Fibroblast of pulmonary artery (primary cell): ENCODE measurements at regions not wholly inside any gene's neighbourhood (a gene's known extent, or its start where the extent isn't known, plus 50 kb on each side); places are given as distances from the start of the nearest gene placed in this dataset.

Experiments used
- DNase-seq: peaks from one replicate; pipeline ENCODE4 v3.0.0-alpha.2; 2010; ENCODE audit warnings: low read depth
- H3K4me3 ChIP-seq: replicated peaks from 2 replicates; pipeline ENCODE4 v1.5.1; 2011; ENCODE audit warnings: low read depth, mild to moderate bottlenecking, control low read depth, low read length, moderate library complexity
- TF ChIP-seq, protein P1 (sequence below): IDR thresholded peaks from 2 replicates; pipeline ENCODE4 v1.5.1; 2011; ENCODE audit warnings: mild to moderate bottlenecking, control low read depth, low read length, inconsistent platforms; ENCODE audit errors: missing control alignments

DNA sequence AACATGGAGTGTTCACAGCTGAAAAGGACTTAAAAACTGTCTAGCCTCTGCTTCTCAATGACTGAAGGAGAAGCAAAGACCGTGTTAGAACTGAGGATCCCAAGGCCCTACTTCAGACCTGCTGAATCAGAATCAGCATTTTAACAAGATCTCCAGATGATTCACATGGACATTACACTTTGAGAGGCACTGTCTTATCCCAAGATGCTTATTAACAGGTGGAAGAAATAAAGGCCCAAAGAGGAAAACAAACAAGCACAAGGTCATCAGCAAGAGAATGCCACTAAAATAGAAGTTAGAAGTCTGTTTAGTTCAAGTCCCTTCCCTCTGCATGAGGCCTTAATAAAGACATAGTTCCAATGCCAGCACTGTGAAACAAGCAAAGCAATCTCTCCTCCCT is 191.4 kb upstream of the BCL6 start:
- no peak for DNase-seq
- no peak overlapping the region for H3K4me3 ChIP-seq
- TF ChIP-seq, protein P1, sequence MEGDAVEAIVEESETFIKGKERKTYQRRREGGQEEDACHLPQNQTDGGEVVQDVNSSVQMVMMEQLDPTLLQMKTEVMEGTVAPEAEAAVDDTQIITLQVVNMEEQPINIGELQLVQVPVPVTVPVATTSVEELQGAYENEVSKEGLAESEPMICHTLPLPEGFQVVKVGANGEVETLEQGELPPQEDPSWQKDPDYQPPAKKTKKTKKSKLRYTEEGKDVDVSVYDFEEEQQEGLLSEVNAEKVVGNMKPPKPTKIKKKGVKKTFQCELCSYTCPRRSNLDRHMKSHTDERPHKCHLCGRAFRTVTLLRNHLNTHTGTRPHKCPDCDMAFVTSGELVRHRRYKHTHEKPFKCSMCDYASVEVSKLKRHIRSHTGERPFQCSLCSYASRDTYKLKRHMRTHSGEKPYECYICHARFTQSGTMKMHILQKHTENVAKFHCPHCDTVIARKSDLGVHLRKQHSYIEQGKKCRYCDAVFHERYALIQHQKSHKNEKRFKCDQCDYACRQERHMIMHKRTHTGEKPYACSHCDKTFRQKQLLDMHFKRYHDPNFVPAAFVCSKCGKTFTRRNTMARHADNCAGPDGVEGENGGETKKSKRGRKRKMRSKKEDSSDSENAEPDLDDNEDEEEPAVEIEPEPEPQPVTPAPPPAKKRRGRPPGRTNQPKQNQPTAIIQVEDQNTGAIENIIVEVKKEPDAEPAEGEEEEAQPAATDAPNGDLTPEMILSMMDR, result no peak

DNA sequence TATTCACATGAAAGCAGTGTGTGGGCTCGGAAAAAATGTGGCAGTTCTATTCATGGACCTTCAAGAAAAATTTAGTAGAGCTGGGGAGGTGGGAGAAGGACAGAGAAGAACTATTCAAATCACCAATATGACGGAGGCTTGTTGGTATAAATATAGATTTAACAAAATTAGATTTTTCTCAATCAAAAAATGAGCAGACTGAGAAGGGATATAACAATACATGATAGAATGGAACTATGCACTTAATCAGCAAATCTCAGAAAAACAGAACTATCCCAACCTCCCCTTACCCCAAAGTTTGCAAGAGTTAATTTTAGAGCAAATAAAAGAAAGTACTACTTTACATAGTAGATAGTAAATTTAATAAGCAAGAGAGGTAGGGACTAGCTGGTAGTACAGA is 194.6 kb upstream of the BCL6 start:
- no peak for DNase-seq
- H3K4me3 ChIP-seq, result no peak overlapping the region
- TF ChIP-seq, protein P1, result no peak

DNA sequence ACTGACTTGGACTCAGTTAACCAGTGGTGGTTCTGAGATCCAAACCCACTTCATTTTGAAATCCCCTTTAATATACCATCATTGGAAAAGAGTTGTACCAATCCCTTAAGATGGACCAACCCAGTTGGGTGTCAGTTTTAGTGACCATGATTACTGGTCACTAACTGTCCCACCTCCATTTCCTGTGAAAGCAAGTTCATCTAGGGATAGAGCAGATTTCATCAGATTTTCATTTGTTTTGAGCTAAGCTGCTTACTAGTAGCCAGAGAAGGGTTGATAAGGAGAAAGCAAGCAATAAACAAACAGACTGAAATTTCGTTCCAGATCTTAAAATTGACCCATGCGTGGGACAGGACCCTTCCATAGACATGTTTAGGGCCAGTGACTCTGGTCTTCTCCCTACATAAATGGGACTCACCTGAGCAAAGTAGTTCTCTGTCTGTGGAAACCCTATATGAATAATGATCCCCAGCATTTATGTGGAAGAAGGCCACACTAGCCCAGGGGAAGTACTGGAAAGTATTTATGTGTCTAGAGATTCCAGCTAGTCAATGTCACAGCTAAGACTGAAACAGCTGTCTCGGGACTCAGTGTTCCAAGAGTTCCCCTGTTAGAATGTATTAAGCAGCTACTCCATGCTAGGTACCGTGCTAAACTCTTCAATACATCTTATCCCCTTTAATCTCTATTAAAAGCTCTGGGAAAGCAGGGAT is 196.0 kb upstream of the BCL6 start:
- no peak overlapping the region for H3K4me3 ChIP-seq
- no peak for DNase-seq
- TF ChIP-seq, protein P1, result no peak

DNA sequence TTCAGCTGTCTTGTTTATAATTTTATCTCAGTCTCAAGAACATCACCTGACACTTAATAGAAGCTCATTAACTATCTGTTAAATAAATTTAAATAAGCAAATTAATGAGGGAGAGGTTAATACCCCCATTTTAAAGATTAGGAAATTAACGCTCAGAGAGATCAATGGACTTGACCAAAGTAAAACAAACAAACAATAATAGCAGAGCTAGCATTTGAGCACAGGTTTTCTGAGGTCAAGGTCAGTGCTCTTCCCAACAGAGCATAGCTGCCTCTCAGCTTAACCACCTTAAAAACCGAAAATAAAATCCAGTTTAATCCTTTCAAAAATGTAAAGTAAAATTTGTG is 196.6 kb upstream of the BCL6 start:
- no peak overlapping the region for H3K4me3 ChIP-seq
- DNase-seq, result no peak
- TF ChIP-seq, protein P1, result no peak

DNA sequence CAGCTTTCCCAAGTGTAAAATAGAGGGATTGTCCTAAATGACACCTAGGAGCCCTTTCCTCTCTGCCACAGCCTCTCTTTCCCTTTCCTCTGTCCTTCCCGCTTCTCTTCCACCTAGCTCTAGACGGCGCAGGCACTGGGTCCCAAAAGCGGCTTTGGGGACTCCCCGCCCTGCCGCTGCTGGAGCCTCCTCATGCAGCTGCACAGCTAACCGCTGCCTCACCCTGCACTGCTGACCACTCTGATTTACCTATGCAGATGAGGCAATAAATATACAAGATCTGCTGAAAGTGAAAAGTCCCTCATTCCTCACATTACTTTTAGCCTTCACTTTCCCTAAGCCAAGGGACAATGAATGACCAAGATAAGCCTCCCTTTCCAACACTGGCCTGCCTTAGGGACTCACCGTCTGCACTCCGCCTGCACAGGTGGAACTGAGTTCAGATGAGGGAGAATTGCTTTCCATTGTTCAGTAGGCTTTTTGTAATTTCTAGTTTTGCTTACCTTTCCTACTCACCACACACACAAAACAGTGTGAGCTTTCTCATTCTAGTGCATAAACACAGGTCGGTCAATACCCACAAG is 197.5 kb upstream of the BCL6 start:
- DNase-seq, result no peak
- TF ChIP-seq, protein P1, result no peak
- H3K4me3 ChIP-seq, result no peak overlapping the region

DNA sequence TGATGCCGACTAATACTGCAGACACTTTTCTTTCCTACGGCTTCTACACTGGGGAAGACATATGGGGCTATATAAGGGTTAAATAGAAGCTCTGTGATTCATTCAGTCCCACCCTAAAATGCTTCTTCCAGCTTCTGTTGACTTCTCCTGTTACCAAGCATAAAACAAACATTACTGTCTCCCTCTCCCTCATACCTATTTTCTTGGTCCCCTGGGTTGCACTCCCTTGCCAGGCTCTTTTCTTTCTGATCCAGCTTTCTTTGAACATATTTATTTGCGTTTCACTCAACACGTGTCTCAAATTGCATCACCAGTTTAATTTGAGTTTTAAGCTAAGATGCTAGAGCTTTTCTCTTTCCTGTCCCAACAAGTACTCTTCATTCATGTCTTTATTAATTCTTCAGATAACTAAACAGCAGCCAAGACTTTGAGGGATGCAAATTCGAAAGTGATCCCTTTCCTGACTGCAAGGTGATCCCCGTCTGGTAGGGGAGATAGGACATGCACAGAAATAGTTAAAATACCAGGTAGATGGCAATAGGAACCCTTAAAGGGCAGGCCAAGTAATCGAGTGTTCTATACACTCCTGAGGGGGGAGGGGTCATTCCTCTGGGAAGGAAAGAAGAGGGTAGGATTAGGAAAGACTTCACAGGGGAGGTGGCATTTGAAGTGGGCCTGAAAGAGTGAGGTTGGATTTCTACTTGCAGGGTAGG is 198.6 kb upstream of the BCL6 start:
- DNase-seq, result peak; percentile 17
- TF ChIP-seq, protein P1, result no peak
- no peak overlapping the region for H3K4me3 ChIP-seq
